HG02623 (cell line): ENCODE measurements at regions not wholly inside any gene's neighbourhood (a gene's known extent, or its start where the extent isn't known, plus 50 kb on each side); places are given as distances from the start of the nearest gene placed in this dataset.

ENCODE experiments used
- ATAC-seq: cut with Tn5 transposase; IDR thresholded peaks from one replicate; pipeline ENCODE4 v1.9.1; 2021; ENCODE audit warnings: moderate library complexity; ENCODE audit not compliant: unreplicated experiment

DNA sequence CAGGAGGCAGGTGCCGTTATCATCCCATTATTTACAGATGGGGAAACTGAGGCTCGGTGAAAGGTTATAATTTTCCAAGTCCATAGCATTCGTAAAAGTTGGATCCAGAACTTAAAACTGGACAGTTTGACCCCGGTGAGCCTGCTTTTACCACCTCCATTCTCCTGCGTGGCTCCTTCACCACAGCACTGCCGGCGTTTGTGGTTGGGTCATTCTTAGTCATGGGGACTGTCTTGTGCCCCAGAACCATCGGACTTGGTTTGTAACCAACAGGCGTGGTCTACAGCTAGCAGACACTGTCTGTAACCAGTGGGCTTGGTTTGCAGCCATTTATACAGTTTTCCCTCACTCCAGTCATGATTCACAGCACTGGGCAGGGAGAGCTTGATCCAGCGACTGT is 511.3 kb downstream of the NPHP4 start:
- no peak for ATAC-seq

DNA sequence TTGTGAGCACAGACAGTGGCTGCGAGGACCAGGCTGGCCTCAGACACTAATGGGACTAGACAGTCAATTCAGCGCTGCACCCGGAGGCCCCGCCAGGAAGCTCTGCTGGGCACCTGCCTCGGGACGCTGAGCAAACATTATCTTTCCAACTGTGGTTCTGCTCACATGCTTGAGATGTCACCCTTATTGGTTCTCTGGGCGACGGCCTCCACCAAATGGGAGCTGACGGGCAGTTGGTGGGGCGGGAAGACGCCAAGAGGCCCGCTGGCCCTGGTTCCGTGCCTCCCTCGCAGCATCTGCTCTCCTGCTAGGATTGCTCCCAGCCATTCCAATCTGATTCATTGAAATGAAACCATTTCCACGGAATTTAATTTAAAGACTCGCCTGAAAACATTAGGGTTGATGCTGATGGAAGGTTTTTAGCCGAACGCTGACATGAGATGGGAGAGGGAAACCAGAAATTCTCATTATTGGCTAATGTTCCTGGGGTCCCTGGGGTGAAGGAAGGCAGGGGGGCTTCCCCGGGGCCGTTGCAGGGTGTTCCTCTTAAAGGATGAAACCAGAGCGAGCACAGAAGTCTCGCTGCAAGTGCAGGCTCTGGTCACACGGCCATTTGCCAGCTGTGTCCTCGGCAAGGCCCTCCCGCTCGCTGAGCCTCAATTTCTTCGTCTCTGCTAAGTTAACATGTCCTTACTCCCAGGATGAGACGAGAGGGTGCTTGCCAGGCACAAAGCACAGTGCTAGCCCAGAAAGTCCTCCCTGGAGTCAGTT is 512.2 kb downstream of the NPHP4 start:
- no peak for ATAC-seq

- no peak for ATAC-seq
These were observed 513.3 kb downstream of the NPHP4 start for GRCh38 chr1:5478961-5479360.

- no peak for ATAC-seq
These were observed 514.0 kb downstream of the NPHP4 start for GRCh38 chr1:5478156-5478695.

DNA sequence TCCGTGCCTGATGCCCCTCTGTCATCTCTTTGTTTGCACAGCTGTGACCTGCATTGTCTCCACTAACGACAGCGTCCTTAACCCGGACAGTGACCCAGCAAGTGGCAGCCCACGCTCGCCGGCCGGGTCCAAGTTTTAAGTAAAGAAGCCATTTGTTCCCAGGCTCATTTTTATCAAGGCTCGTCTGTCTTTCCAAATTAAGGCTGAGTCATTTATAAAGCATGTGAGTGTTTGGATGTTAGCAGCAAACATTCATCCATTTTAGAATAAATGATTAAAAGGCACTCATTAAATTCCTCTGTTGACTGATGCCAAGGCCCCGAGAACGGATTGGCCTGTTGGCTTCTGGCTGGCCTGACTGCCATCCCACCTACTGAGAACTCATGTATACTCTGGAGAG is 514.5 kb downstream of the NPHP4 start:
- no peak for ATAC-seq

DNA sequence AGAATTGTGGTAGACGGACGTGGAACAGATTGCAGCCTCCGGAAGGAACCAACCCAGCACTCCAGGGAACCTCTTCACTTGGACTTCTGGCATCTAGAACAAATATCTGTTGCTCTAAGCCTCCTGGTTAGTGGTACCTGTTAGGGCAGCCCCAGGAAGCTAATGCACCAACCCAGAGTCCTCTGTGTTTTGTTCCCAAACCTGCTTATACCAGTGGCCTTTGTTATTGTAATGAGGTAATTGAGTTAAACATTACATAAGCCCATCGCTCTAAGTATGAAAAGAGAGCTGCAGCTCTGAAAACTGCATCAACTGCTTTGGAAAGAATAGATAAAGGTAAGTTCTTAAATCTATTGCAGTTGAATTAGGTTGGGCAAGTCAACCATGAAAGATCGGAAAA is 516.7 kb downstream of the NPHP4 start:
- no peak for ATAC-seq

GRCh38 chr1:5473268-5473667 is 519.0 kb downstream of the NPHP4 start:
- no peak for ATAC-seq

GRCh38 chr1:5466487-5466886 is 525.7 kb downstream of the NPHP4 start:
- ATAC-seq = no peak

DNA sequence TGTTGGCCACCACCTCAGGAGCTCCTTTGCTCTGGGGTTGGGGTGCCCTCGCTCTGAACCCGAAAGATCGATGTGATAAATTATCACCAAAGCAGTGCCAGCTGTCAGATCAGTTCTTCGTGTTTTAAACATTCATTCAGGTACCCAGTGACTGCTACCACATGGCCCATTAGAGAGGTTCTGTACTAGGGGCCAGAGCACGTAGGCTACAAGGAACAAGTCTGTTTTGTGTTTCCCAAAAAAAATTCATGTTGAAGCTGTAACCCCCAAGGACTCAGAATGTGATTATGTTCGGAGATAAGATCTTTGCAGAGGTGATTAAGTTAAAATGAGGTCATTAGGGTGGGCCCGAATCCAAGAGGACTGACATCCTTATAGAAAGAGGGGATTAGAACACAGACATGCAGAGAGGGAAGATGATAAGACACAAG is 526.9 kb downstream of the NPHP4 start:
- ATAC-seq = no peak

- no peak for ATAC-seq
These were observed 527.9 kb downstream of the NPHP4 start for GRCh38 chr1:5464366-5464765.

DNA sequence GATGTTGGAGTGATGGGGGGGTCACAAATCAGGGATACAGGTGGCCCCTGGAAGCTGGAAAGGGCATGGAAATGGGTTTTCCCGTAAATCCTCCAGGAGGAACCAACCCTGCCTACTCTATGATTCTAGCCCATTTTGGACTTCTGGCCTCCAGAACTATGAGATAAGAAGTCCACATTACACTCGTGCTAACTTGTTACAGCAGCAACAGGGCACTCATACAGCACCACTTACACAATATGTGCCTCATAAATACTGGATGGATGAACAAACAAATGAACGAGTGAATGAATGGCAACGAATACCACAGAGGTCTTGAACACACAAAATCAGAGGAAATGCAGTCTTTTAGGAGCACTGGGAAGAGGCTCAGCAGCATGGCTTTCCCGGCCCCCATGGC is 531.3 kb downstream of the NPHP4 start:
- ATAC-seq = no peak

DNA sequence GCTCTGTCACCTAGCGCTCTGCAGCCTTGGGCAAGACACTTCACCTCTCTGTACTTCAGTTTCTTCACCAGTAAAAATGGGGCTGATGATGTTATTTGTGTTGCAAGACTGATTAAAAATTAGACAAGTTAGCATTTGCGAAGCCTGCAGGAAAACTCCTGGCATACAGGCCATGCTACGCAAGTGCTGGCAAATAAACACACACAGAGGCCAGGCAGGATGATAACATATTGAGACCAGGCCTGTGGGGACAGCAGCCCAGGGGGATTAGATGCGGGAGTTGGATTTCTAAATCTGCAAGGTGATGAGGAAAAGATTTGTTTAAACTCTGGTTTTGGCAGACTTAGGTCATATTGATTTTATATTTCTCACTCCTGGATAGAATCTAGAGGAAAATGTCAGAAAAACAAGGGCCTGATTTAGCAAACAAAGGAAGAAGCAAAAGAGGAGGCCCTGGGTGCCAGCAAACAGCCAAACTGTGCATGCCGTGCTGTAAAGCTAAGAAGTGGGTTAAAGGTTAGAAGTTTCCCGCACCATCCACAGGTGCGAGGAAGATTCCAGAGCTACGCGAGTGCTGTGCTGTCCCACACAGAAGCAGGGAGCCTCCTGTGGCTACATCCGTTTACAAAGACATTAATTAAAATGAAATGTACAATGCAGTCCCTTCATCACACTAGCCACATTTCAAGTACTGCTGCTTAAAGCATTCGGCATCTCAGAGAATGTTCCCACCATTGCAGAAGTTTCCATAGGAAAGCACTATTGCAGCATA is 532.2 kb downstream of the NPHP4 start:
- no peak for ATAC-seq

DNA sequence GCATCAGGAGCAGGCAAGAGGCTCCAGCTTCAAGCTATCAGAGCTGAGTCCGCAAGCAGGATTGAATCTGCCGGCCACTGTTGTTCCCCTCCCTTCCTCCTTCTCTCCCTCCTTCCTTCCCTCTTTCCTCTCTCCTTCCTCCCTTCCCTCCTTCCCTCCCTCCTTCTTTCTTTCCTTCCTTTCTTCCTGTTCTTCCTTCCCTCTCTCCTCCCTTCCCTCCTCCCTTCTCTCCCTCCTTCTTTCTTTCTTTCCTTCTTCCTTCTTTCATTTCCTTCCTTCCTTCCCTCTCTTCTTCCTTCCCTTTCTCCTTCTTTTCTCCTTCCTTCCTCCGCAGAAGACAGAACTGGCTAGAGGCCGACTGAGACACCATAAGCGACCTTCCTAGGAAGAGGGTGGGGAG is 534.0 kb downstream of the NPHP4 start:
- ATAC-seq = no peak

DNA sequence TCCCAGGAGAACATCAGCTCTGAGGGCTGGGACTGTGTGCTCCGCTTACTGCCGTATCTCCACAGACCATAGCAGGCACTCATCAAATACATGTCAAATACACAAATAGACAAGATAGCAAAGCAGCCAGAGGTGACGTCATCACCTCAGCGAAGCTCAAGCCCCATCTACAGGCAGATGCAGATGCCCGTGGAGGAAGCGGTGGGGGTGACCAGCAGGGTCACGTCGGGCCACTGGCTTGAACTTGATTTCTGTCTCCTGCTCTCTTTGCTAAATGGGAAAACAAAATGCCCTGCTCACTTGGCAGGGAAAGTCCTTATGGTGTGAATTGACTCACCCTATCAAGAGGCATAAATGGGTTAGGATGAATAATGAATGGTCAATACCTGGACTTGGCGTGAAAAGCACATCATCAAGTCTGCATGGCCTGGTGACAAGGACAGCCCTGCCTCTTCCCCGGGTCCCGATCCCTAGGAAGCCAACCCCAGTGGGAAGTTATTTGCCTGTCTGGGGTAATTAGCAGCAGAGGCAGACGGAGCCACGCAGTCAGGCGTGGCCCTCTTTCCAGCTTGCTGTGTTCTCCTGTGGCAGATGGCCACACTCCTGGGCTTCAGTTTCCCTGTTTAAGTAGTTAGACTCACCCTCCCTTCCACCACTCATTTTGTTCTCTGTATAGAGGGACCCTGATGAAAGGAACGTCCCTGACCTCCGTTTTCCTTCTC is 536.0 kb downstream of the NPHP4 start:
- no peak for ATAC-seq

DNA sequence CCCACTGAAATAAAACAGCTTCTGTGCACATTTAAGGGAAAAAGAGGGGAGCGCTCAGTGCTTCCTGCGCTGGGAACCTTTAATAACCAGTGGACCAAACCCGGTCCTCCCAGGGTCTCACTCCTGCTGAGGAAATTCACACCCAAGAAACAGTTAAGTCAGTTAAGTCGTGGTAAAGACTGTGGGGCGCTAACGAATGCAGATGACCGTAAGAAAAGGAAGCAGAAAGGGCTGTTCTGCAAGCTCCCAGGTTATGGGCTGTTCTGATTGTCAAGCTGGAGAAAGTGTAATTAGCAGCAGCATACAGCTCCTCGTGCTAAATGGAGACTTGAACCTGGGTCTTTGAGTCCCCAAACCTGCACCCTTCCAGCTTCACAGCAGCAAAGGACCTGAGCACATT is 536.6 kb downstream of the NPHP4 start:
- ATAC-seq = no peak

DNA sequence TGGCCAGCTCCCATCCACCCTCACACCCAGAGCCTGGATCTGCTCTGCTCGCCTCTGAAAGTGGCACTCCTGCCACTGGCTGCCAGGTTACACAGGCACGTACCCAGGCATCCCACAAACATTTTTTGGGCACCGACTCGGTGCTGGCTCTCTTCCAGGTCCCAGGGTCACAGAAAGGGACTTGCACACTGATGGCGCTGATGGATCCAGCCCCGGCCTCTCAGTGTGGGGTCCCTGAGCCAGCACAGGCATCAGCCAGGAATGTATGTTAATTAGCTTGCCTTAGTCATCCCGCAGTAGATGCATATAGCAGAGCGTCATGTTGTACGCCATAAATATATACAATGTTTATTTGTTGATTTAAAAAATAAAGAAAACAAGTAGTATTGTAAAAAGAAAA is 537.2 kb downstream of the NPHP4 start:
- no peak for ATAC-seq

- no peak for ATAC-seq
These were observed 538.9 kb downstream of the NPHP4 start for GRCh38 chr1:5453347-5453746.

- no peak for ATAC-seq
These were observed 540.6 kb downstream of the NPHP4 start for GRCh38 chr1:5451671-5452070.

GRCh38 chr1:5448486-5448885 is 543.7 kb downstream of the NPHP4 start:
- no peak for ATAC-seq

DNA sequence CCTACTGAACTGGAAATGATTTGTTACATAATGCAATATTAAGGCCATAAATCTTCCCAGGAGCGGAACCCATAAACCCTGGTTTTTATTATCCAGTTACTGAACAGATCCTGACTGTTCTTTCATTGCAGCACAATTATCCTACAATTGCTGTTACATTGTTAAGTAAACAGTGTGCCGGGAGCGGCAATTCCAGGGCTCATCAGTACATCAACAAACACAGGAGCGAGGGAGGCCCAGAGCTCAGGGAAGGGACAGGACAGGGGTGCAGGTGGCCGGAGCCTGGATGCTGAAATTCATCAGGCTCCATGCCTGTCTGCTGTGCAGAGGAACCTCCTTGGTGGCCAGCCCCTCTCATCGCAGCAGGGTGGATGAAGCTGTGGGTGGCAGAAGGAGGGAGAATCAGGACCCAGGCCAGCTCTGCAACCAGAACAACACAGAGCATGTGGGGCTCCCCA is 544.7 kb downstream of the NPHP4 start:
- no peak for ATAC-seq

DNA sequence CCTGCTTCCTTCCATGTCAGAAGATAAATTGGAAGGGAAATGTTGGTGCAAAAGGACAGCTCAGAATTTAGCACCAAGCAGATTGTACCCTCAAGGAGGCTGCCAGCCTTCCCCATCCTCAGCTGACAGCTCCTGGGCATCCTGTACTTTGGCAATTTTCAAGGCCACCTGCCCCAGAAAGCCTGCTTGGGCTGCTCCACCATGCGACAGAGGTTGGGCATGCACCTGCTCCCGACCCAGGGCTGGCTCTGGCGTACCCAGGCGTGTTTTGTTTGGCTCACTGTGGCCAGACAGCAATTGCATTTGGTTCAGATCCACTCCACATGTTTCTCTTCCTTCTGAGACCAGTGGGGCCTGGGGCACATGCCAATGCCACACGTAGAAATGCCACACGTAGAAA is 547.8 kb downstream of the NPHP4 start:
- ATAC-seq = no peak
